HG02678 (cell line): ENCODE measurements at regions not wholly inside any gene's neighbourhood (a gene's known extent, or its start where the extent isn't known, plus 50 kb on each side); places are given as distances from the start of the nearest gene placed in this dataset.

Source experiments
- ATAC-seq: cut with Tn5 transposase; IDR thresholded peaks from one replicate; pipeline ENCODE4 v1.9.1; 2021; ENCODE audit warnings: mild to moderate bottlenecking, moderate library complexity; ENCODE audit not compliant: unreplicated experiment

GRCh38 chr9:81214975-81215374 is 474.4 kb downstream of the TLE1 start:
- no peak for ATAC-seq

- ATAC-seq: no peak
Observed at GRCh38 chr9:81213456-81213855, 475.9 kb downstream of the TLE1 start.

- ATAC-seq: no peak
Observed at GRCh38 chr9:81211741-81212140, 477.6 kb downstream of the TLE1 start.

- no peak for ATAC-seq
Observed at GRCh38 chr9:81207651-81208050, 481.7 kb downstream of the TLE1 start.

- ATAC-seq: no peak
Observed at GRCh38 chr9:81202292-81202691, 487.1 kb downstream of the TLE1 start.

GRCh38 chr9:81195206-81195605 is 494.1 kb downstream of the TLE1 start:
- ATAC-seq: no peak

GRCh38 chr9:81193362-81194339 is 495.7 kb downstream of the TLE1 start:
- ATAC-seq: no peak

GRCh38 chr9:81191222-81191621 is 498.1 kb downstream of the TLE1 start:
- no peak for ATAC-seq

GRCh38 chr9:81190659-81191058 is 498.7 kb downstream of the TLE1 start:
- ATAC-seq: no peak

GRCh38 chr9:81183761-81184160 is 505.6 kb downstream of the TLE1 start:
- ATAC-seq: no peak

- ATAC-seq: peak; percentile 54
Observed at GRCh38 chr9:81182431-81182830, 506.9 kb downstream of the TLE1 start.

GRCh38 chr9:81174023-81174422 is 515.3 kb downstream of the TLE1 start:
- no peak for ATAC-seq

GRCh38 chr9:81171689-81172088 is 517.7 kb downstream of the TLE1 start:
- ATAC-seq: no peak

- ATAC-seq: no peak
Observed at GRCh38 chr9:81162361-81162760, 527.0 kb downstream of the TLE1 start.

- no peak for ATAC-seq
Observed at GRCh38 chr9:81156381-81156780, 533.0 kb downstream of the TLE1 start.

- no peak for ATAC-seq
Observed at GRCh38 chr9:81150016-81150625, 539.2 kb downstream of the TLE1 start.

GRCh38 chr9:81146684-81147337 is 542.5 kb downstream of the TLE1 start:
- ATAC-seq: no peak

GRCh38 chr9:81146241-81146640 is 543.1 kb downstream of the TLE1 start:
- no peak for ATAC-seq

- ATAC-seq: no peak
Observed at GRCh38 chr9:81145331-81145963, 543.9 kb downstream of the TLE1 start.

GRCh38 chr9:81141961-81142360 is 547.4 kb downstream of the TLE1 start:
- ATAC-seq: no peak

- ATAC-seq: no peak
Observed at GRCh38 chr9:81137976-81138568, 551.3 kb downstream of the TLE1 start.
